HT1080 (cell line): ENCODE measurements at regions not wholly inside any gene's neighbourhood (a gene's known extent, or its start where the extent isn't known, plus 50 kb on each side); places are given as distances from the start of the nearest gene placed in this dataset.

Source experiments
- DNase-seq: peaks from one replicate; pipeline ENCODE4 v3.0.0-alpha.2; 2015; ENCODE audit warnings: low read depth

- DNase-seq, result no peak
These were observed 55.5 kb upstream of the STC2 start for GRCh38 chr5:173383711-173384110.

- DNase-seq, result no peak
These were observed 50.5 kb upstream of the STC2 start for GRCh38 chr5:173378727-173379126.
